ENCODE measurements at regions not wholly inside any gene's neighbourhood (a gene's known extent, or its start where the extent isn't known, plus 50 kb on each side); places are given as distances from the start of the nearest gene placed in this dataset.
"Not testable (repeated sequence)": the region's sequence is repeated elsewhere in the genome, so short reads cannot be mapped to it uniquely, and the experiment has no call there.

DNA sequence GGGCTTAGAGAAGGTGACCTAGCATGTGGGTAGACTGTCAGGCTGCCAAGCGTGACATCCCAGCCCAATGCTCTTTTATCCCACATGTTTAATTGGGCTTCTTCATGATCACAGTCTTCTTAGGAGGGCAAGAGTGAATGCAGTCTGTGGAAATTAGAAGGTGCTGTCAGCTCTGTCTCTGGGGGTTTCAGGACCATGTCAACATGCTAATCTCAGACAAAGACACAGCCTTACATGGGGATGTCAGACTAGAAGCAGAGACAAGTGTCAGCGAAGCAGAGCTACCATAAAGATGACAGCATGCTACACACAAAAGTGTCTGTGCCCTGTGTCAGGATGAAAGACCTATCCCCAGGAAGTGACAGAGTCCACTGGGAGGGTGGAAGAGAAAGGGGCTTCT lies 120.1 kb upstream of the SLC25A36 start:
- DNase-seq, result no peak

DNA sequence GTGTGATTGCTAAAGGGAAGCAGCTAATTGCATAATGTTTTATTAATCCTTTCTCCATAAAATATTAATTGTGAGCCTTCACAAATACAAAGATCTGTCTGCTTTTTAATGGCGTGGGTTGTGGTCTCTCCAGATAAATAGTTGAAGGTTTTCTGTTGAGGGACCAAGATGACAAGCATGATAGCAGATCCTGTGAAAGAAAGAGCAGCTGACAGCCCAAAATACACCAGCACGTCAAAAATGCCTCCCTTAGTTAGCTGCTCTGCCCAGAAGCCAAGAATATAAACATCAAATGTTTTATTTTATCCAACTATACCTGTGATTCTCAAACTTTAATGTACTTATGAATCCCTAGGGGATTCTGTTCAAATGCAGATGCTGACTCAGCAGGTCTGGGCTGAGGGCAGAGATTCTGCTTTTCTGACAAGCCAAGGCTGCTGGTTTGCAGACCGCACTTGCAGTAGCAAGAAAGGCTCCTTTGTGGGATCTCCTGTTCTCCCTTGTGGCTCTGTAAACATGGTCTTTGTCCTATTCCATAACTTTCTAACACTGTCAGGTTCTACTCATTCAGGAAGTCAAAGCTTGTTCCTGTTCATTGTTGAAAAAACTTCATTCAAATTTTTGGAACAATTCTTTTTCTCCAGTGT lies 119.1 kb upstream of the SLC25A36 start:
- no peak for DNase-seq

DNA sequence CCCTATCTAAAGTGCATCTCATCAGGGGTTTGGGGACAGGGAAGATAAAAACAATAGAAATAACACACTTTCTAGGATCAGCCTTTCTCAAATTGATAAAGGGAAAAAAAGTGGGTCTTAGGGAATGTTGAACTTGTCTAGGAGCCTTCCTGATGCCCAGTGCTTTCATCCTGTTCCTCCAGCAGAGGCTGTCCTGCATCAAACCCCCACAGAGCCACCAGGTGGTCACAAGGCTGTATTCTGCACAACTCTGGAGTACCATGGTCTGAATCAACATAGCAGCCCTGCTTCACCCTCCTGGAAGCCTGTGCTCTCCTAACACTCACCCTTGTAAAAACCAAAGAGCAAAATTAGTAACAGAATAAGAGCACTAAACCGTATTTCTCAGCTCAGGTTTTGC lies 118.5 kb upstream of the SLC25A36 start:
- no peak for DNase-seq

DNA sequence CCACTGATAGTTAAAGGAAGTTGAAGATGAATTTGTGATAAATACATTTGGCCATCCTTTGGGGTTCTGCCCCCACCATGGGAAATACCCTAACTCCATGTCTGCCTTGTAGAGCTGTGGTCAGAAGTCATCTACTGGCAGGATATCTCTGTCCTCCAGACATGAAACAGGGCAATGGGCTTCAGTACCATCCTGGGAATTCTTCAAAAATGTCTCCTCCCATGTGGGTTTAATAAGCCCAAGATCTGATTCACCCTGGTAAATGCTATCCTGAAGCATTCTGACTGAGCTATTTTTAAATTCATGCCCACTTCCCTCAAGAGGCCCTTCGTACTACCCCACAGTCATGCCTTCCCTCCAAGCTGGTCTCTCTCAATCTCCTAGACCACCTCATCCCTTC lies 113.7 kb upstream of the SLC25A36 start:
- no peak for DNase-seq

DNA sequence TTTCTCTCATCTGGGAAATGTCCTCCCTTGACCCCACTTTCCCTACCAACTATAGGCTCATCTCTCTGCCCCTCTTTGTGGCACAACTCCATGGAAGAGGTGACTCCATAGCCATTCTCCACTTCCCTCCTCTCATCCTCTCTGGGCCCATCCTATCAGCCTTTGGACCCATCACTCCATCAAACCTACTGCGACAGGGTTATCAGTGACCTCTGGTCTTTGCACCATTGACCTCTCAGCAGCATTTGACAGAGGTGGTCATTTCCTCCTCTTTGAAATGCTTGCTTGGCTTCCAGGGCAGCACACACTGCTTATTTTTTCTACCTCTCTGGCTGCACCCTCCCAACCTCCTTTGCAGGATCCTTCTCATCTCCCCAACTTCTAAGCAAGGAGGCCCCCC lies 113.1 kb upstream of the SLC25A36 start:
- no peak for DNase-seq

DNA sequence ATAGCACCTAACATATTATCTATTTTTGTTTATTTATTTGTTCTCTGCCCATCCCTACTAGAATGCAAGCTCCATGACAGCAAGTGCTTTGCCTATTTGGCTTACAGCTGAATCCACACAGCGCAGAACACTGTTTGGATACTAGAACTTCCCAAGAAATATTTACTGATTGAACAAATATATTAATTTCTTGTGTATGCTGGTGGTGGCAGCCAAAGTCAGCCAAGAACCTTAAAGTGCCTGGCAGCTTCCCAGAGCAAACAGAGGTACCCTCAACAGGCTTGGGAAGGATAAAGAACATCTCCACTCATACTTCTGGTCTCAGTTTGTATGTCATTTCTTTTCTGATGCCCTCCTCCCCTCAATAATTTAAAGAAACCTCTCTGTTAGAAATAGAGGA lies 111.8 kb upstream of the SLC25A36 start:
- no peak for DNase-seq

DNA sequence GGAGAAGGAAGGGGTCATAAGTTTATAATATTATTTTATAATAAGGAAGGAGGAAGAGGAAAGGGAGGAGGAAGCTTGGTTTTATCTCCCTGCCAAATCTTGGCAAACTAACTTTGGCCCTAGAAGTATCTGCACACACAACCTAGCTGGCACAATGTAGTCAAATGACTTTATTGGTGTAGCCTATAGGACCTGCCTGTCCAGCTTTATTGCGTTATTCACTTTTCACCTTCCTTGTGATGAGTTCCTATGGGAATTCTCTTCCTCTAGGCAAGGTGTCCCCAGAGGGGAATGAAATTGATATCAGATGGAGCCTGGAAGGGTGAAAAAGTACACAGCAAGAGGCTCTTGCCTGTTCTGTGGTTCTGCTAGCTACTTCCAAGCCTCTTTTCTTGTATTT lies 111.2 kb upstream of the SLC25A36 start:
- peak; percentile 59 for DNase-seq

DNA sequence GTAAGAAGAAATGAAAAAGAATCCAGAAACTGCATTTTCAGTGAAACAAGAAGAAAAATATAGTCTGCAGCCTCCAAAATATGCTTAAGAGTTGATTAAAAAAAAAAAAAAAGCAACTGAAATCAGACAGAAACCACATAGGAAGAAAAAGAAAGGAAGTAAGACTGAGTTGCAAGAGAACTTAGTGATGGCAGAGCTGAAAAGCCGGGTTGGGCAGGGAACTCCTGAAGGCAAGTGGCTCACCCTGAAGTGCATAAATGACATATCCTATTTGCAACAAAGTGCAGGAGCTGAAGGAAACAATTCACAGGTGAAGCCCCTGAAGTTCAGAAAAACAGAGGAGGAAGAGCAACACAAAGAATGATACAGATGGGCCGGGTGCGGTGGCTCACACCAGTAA lies 108.8 kb upstream of the SLC25A36 start:
- no peak for DNase-seq

DNA sequence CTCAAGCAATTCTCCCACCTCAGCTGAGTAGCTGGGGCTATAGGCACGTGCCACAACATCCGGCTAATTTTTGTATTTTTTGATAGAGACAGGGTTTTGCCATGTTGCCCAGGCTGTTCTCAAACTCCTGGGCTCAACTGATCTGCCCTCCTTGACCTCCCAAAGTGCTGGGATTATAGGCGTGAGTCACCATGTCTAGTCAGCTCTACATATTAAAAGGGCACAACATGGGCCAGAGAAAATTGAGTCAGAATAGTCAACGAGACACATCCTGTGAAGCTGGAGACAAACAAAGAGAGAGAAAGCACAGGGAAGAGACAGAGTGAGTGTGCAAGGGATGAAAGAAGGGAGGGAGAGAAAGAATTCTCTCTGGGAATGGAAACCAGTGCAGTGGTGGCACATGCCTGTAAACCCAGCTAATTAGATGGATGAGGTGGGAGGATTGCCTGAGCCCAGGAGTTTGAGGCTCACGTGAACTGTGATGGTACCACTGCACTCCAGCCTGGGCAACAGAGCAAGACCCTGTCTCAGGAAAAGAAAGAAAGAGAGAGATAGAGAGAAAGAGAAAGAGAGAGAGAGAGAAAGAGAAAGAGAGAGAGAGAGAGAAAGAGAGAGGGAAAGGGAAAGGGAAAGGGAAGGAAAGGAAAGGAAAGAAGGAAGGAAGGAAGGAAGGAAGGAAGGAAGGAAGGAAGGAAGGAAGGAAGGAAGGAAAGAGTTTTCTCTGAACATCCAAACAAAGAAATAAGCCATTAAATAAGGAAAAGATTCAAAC lies 107.2 kb upstream of the SLC25A36 start:
- no peak for DNase-seq

DNA sequence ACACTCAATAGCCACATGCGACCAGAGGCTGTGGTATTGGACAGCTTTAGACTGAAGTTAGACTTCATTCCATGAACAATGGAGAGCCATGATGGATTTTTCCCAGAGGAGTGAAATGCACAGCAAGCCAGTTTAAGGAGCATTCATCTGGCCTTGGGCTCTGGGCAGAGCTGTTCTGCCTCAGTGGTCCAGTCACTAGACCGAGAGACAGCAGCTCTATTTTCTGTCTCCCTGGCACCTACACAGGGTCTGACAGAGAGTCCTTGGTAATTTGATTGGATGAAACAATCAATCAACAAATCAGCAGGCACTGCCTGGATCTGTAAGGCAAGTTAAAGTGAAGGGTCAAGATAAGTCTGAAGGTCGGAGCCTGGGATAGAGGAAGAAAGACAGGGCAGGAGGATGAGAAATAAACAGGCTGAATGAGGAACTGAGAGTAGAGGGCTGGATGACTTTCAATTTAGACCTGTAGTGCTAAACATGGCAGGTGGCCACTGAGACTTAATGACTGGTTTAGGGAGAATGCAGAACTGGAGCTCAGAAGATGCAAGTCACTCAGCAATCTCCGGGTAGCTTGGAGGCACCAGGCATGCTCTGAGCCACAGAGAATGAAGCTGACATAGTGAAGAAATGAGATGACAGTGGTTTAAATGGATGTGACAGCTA lies 98.5 kb upstream of the SLC25A36 start:
- no peak for DNase-seq

DNA sequence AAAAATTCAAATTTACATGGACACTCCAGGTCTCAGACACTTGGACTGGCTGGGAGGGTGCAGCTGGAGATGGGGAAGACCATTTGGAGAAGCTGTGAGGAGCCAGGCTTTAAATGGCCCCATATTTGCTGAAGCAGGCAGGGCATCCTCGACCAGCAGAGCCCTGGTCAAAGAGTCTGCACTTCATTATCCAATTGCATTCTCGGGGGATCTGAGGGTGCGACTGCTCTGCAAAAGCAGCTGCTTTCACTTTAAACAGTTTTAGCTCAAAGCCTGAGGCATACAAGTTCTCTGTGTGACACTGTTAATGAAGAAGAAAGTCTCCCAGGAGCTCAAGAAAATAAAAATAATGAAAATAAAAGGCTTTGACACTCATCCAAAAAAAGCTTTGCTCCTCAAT lies 98.0 kb upstream of the SLC25A36 start:
- no peak for DNase-seq

DNA sequence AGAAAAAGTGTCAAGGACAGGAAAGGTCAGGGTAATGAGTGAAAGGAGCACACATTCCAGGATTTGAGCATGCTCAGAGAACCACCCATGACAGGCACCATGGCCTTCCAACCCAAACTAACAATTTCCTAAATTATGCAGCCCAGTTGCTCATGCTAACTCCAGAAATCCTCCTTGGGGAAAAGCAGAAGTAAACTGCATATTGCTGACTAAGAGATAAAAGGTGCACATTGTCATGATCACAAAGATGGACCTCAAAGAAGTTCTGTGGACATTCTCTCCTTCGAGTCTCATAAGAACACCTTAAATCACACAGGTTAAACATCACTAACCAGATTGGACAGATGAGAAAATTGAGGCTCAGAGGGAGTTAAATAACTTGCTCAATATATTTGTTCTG lies 97.6 kb upstream of the SLC25A36 start:
- no peak for DNase-seq

DNA sequence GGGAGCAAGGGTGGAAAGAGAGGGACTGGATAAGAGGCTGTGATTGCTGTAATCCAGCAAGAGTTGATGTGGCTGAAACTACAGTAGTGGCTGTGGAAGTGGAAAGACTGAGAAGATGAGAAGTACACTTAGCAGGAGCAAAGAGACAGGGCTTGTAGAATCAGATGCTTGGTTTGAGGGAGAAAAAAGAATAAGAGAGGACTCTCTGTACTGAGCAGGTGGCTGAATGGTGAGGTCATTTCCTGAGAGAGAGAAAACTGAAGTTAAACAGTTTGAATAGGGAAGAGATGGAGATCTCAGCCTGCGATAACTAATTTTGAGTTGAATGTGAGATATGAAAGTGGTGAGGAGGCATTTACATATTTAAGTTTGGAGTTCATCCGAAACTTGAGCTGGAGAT lies 95.8 kb upstream of the SLC25A36 start:
- no peak for DNase-seq

DNA sequence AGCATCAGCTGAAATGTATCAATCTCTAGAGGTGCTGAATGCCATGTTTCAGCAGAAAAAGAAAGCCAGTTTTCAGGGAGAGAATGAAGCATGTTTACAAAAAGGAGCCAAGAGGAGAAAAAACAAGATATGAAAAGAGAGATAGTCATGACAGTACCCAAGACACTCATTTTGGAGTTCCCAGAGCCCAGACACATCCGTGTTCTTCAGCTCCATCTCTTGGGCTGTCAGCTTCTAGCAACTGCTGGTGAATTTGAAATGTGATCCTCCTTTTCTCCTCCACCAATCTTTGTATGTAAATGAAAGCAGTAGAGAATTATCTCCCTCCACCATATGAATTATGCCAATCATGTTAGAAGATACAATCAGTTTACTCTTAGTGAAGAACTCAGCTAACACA lies 93.0 kb upstream of the SLC25A36 start:
- peak; percentile 47 for DNase-seq

DNA sequence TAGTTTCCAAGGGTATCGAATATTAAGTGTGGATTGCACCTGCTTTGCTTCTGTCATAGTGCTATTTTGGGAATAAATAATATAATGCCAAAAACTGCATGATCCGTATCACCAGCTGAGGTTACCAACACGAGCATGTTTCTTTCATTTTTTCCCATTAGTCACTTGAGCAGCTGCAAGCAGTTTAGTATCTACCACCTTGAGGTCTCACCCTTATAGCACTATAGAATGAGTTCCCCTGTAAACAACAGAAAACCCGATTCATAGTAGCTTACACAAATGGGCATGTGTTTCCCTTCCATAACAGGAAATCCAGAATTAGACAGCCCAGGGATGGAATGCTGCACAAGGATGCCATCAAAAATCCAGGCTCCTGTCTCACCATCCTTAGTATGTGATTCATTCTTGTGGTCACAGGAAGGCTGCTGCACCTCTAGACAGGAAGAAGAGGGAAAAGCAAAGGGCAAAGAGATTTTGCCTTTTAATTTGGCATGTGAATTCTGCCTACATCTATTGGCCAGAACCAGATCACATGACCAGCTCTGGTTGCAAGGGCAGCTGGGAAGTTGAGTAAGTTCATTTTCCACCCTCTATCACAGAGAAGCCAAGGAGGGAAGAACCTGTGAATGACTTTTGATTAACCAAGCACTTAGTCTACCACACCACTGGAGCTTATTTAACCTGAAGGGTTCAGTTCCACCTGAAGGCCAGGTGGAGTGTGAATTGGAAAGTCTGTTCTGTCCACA lies 91.3 kb upstream of the SLC25A36 start:
- DNase-seq, result no peak

DNA sequence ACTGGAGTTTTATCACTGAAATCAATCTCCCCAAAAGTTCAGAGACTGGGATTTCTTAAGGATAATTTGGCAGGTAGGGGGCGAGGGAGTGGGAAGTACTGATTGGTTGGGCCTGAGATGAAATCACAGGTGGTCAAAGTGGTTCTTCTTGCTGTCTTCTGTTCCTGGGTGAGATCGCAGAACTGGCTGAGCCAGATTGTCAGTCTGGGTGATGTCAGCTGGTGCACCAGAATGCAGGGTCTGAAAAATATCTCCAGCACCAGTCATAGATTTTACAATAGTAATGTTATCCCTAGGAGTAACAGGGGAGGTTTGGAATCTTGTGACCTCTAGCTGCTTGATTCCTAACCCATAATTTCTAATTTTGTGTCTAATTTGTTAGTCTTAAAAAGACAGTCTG lies 86.7 kb upstream of the SLC25A36 start:
- DNase-seq, result no peak

DNA sequence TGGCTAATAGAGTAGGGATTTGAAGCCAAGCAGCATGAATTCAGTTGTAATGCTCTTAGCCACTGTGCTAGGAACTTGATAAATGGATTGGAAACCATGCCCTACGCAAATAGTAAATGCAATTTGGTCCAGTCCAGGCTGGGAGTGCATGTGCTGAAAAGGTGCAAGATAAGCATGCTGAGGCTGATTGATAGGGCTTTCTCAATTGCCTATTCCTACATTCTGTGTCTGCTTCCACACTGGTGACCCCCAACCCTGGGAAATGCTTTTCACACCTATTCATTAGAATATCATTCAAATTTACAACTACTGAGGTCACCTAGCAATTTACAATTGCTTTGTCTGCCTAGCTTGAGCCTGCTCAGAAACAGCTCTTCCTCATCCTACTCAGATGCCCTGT lies 84.7 kb upstream of the SLC25A36 start:
- DNase-seq, result no peak

DNA sequence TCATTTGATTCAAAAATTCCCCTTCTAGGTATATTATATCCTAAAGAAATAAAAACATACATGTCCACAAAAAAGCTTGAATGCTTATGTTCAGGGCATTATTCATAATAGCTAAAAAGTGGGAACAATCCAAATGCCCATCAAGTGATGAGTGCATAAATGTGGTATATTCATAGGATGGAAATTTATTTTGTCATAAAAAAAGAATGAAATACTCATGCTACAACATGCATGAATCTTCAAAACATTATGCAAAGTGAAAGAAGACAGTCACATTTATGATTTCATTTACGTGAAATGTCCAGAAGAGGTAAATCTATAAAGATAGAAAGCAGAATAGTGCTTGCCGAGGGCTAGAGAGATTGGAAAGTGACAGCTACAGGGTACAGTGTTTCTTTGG lies 83.6 kb upstream of the SLC25A36 start:
- DNase-seq, result no peak

DNA sequence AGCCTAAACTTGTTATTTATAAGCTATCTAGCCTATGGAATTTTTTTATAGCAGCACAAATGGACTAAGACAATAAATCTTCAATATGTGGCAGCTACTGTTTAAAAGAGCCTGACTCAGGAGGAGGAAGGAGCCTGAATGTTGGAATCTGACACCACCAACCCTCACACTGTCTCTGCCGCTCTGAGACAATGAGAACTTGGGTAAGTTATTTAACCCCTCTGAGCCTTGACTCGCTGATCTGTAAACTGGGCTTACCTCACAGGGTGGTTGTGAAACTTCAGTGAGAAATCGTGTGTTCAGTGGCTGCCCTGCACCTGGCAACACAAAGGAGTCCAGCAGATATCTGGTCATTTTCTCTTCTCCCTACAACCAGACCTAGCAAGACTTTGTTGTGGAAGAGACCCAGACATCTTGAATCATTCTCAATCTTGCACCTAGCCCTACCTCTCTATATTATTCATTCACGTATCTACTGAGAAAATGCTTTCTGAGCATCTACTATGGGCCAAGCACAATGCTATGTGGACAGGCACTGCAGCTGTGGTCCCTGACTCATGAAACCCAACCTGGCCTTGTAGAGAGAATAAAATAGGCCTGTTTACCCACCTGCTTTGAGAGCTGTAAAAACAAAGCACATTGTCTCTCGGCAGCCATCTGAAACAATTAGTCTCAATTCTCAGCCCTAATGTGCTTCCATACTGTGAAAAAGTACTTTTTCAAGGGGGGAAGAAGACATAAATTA lies 81.9 kb upstream of the SLC25A36 start:
- no peak for DNase-seq

DNA sequence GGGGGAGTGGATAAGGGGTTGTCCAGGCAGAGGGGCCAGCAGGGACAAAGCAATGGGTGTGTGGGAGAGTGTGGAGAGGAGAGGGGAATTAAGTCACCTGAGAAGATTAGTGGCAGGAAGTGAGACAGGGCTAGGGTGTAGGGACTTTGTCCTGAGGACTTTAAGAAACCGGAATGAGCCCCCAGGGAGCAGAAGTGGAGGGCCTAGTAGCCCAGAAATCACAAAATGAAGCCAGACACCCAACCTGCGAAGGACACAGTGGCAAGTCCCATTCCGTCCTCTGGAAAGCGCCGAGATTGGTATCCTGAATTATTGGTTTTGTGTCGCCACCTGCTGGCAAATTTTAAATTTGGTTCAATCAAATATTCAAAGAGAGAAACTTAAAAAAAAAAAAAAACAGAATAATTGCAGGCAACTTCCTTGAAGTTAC lies 78.0 kb upstream of the SLC25A36 start:
- peak; percentile 39 for DNase-seq

DNA sequence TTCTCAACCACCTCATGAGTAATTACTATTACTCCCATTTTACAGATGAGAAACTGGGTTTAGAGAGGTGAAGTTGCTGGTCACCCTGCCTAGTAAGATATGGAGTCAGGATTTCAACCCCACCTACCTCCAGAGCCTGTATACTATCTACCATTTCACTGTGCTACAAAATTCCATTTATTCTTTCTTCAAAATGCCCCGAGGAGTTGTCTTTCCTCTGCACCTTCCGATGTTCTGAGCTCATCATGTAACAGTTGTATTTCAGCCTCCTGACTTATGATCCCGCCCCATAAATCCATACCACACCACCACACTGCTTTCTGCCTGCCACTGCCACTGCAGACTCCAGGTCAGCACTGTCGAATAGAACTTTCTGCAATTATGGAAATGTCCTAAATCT lies 71.3 kb upstream of the SLC25A36 start:
- DNase-seq, result no peak

DNA sequence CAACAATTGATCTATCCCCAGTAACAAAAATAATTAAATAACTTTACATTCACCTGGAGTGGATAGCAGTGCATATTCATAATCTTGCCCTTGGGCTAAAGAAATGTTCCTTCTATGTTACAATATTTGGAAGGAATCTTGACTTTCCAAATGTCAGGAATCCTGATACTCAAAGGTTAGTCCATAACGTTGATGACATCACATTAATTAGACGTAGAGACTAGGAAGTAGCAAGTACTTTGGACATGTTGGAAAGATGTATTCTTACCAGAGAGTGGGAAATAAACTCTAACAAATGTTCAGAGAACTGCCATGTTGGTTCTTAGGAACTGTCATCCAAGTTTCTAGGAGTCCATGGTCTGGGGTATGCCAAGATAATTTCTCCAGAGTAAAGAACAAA lies 70.6 kb upstream of the SLC25A36 start:
- no peak for DNase-seq

DNA sequence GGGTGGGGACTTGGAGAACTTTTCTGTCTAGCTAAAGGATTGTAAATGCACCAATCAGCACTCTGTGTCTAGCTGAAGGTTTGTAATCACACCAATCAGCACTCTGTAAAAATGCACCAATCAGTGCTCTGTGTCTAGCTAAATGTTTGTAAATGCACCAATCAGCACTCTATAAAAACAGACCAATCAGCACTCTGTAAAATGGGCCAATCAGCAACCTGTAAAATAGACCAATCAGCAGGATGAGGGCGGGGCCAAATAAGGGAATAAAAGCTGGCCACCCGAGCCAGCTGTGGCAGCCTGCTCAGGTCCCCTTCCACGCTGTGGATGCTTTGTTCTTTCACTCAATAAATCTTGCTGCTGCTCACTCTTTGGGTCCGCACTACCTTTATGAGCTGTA lies 69.5 kb upstream of the SLC25A36 start:
- DNase-seq, result not testable (repeated sequence)
